AG04450 (cell line): ENCODE measurements at regions not wholly inside any gene's neighbourhood (a gene's known extent, or its start where the extent isn't known, plus 50 kb on each side); places are given as distances from the start of the nearest gene placed in this dataset.

ENCODE experiments used
- CTCF ChIA-PET: fragments of 300-600, 350-600 bp; formaldehyde crosslinking; extraction: SDS; loops from one replicate; lab custom pipeline; 2022; ENCODE audit warnings: antibody characterized with exemption, inconsistent platforms; lab: Charles Lee
- POLR2A ChIA-PET: fragments of 350-600 bp; formaldehyde crosslinking; extraction: SDS; loops from one replicate; lab custom pipeline; 2021; ENCODE audit warnings: antibody characterized with exemption, inconsistent platforms; lab: Yijun Ruan, JAX
- DNase-seq: peaks from one replicate; pipeline ENCODE4 v3.0.0-alpha.2; 2011; ENCODE audit warnings: low read depth, low spot score
- H3K27ac ChIP-seq: one replicate; pipeline ENCODE4 v1.5.1; 2012; ENCODE audit warnings: low read depth, low read length, control low read depth
- H3K27me3 ChIP-seq: one replicate; pipeline ENCODE4 v1.6.0; 2012; ENCODE audit warnings: low read length; ENCODE audit not compliant: control insufficient read depth, insufficient read depth
- H3K4me3 ChIP-seq: 2 replicates; pipeline ENCODE4 v1.5.1; 2011; ENCODE audit warnings: mild to moderate bottlenecking, low read depth, low read length, control low read depth
- H3K9me3 ChIP-seq: 2 replicates; pipeline ENCODE4 v1.5.1; 2012; ENCODE audit warnings: low read length; ENCODE audit not compliant: control insufficient read depth, insufficient read depth
- CTCF ChIP-seq: IDR thresholded peaks from 2 replicates; pipeline ENCODE4 v1.5.1; 2011; ENCODE audit warnings: low read depth, low read length, control low read depth, inconsistent platforms

GRCh38 chr5:18393565-18394442 lies 759.5 kb downstream of the TAF11L14 start:
- CTCF ChIA-PET: no interaction called here

GRCh38 chr5:18394443-18394804 lies 760.2 kb downstream of the TAF11L14 start:
- POLR2A ChIA-PET: no interaction called here
- Histone ChIP-seq H3K27ac (no peak overlapping the region), H3K27me3 (no peaks in the 10 kb centered on the region), H3K9me3 (peaks cover 20% of the 10 kb centered on the region), H3K4me3 (no peak overlapping the region)
- DNase-seq: no peak
- no peak for TF ChIP-seq CTCF
- CTCF ChIA-PET: no interaction called here

More at GRCh38 chr5:18393565-18394442, 759.5 kb downstream of the TAF11L14 start:
- Histone ChIP-seq H3K27ac (no peak overlapping the region), H3K27me3 (no peaks in the 10 kb centered on the region), H3K9me3 (peaks cover 19% of the 10 kb centered on the region; the same call in 1 of the 2 replicates), H3K4me3 (no peak overlapping the region)
- peak; percentile 47 for TF ChIP-seq CTCF
- DNase-seq: no peak
- POLR2A ChIA-PET: no interaction called here

- ChIA-PET CTCF (no interaction called here), POLR2A (no interaction called here)
- Histone ChIP-seq H3K27ac (no peak overlapping the region), H3K4me3 (no peak overlapping the region), H3K27me3 (no peaks in the 10 kb centered on the region), H3K9me3 (peaks cover 25% of the 10 kb centered on the region)
- TF ChIP-seq CTCF: no peak
- DNase-seq: no peak
Measured at GRCh38 chr5:18395126-18396110, 761.2 kb downstream of the TAF11L14 start.

GRCh38 chr5:18397371-18397770 lies 763.1 kb downstream of the TAF11L14 start:
- Histone ChIP-seq H3K4me3 (no peak overlapping the region), H3K27me3 (no peaks in the 10 kb centered on the region), H3K9me3 (peaks cover 23% of the 10 kb centered on the region), H3K27ac (no peak overlapping the region)
- TF ChIP-seq CTCF: no peak
- CTCF ChIA-PET: no interaction called here
- no peak for DNase-seq
- POLR2A ChIA-PET: no interaction called here
